ENCODE measurements at regions not wholly inside any gene's neighbourhood (a gene's known extent, or its start where the extent isn't known, plus 50 kb on each side); places are given as distances from the start of the nearest gene placed in this dataset.

- H3K27ac ChIP-seq: no peak overlapping the region
- TF ChIP-seq ZFX (IDR thresholded peaks at IDR 0.05; ENCODE audit: borderline replicate concordance) (no peak), CTCF (IDR thresholded peaks at IDR 0.05) (no peak)
Measured at GRCh38 chr2:4515871-4516761, 812.7 kb downstream of the DCDC2C start.

GRCh38 chr2:4518596-4518995 is 815.2 kb downstream of the DCDC2C start:
- no peak overlapping the region for H3K27ac ChIP-seq
- TF ChIP-seq ZFX (IDR thresholded peaks at IDR 0.05; ENCODE audit: borderline replicate concordance) (no peak), CTCF (IDR thresholded peaks at IDR 0.05) (no peak)

- no peak for TF ChIP-seq CTCF (IDR thresholded peaks at IDR 0.05)
- TF ChIP-seq ZFX (IDR thresholded peaks at IDR 0.05; ENCODE audit: borderline replicate concordance): no peak
- no peak overlapping the region for H3K27ac ChIP-seq
Measured at GRCh38 chr2:4522498-4523421, 819.4 kb downstream of the DCDC2C start.

- TF ChIP-seq ZFX (IDR thresholded peaks at IDR 0.05; ENCODE audit: borderline replicate concordance): no peak
- TF ChIP-seq CTCF (IDR thresholded peaks at IDR 0.05): no peak
- no peak overlapping the region for H3K27ac ChIP-seq
Measured at GRCh38 chr2:4527416-4527815, 824.0 kb downstream of the DCDC2C start.

- no peak overlapping the region for H3K27ac ChIP-seq
- TF ChIP-seq CTCF (IDR thresholded peaks at IDR 0.05) (no peak), ZFX (IDR thresholded peaks at IDR 0.05; ENCODE audit: borderline replicate concordance) (no peak)
Measured at GRCh38 chr2:4528246-4528645, 824.9 kb downstream of the DCDC2C start.

GRCh38 chr2:4528773-4529172 is 825.4 kb downstream of the DCDC2C start:
- H3K27ac ChIP-seq: no peak overlapping the region
- TF ChIP-seq ZFX (IDR thresholded peaks at IDR 0.05; ENCODE audit: borderline replicate concordance): no peak
- no peak for TF ChIP-seq CTCF (IDR thresholded peaks at IDR 0.05)
